Bronchial epithelial cell (primary cell): ENCODE measurements at regions not wholly inside any gene's neighbourhood (a gene's known extent, or its start where the extent isn't known, plus 50 kb on each side); places are given as distances from the start of the nearest gene placed in this dataset.

Source experiments
- DNase-seq: peaks from one replicate; pipeline ENCODE4 v3.0.0-alpha.2; 2010; ENCODE audit warnings: low read depth
- FAIRE-seq: peaks from 2 replicates; lab custom pipeline; 2011; peaks lifted over from hg19 to GRCh38; lab: Jason Lieb, UNC
- H3K27me3 ChIP-seq: 2 replicates; pipeline ENCODE4 v1.5.1; 2011; ENCODE audit warnings: low read length; ENCODE audit not compliant: control insufficient read depth, insufficient read depth
- H3K36me3 ChIP-seq: 2 replicates; pipeline ENCODE4 v1.5.1; 2011; ENCODE audit warnings: low read length; ENCODE audit not compliant: control insufficient read depth, insufficient read depth
- H3K4me3 ChIP-seq: 2 replicates; pipeline ENCODE4 v1.5.1; 2011; ENCODE audit warnings: mild to moderate bottlenecking, low read depth, low read length, control low read depth
- CTCF ChIP-seq: IDR thresholded peaks from 2 replicates; pipeline ENCODE4 v1.5.1; 2011; ENCODE audit warnings: mild to moderate bottlenecking, moderate library complexity, low read length, control low read depth, inconsistent platforms; ENCODE audit not compliant: insufficient read depth, severe bottlenecking

- DNase-seq = no peak
- Histone ChIP-seq H3K27me3 (no peaks in the 10 kb centered on the region), H3K4me3 (no peak overlapping the region), H3K36me3 (no peaks in the 10 kb centered on the region)
- TF ChIP-seq CTCF = no peak
- no peak for FAIRE-seq
Observed at GRCh38 chr13:88097541-88097940, 426.4 kb downstream of the SLITRK5 start.

- DNase-seq (no peak), FAIRE-seq (no peak)
- H3K27me3 ChIP-seq = no peaks in the 10 kb centered on the region
- no peak overlapping the region for H3K4me3 ChIP-seq
- no peaks in the 10 kb centered on the region for H3K36me3 ChIP-seq
- no peak for TF ChIP-seq CTCF
Observed at GRCh38 chr13:88103824-88104223, 432.7 kb downstream of the SLITRK5 start.

- FAIRE-seq = no peak
- Histone ChIP-seq H3K36me3 (no peaks in the 10 kb centered on the region), H3K4me3 (no peak overlapping the region), H3K27me3 (no peaks in the 10 kb centered on the region)
- no peak for DNase-seq
- TF ChIP-seq CTCF = no peak
Observed at GRCh38 chr13:88104576-88104975, 433.4 kb downstream of the SLITRK5 start.

- no peak for DNase-seq
- Histone ChIP-seq H3K27me3 (no peaks in the 10 kb centered on the region), H3K4me3 (no peak overlapping the region), H3K36me3 (no peaks in the 10 kb centered on the region)
- TF ChIP-seq CTCF = no peak
- FAIRE-seq = no peak
Observed at GRCh38 chr13:88107570-88107969, 436.4 kb downstream of the SLITRK5 start.

- Histone ChIP-seq H3K36me3 (no peaks in the 10 kb centered on the region), H3K4me3 (no peak overlapping the region), H3K27me3 (no peaks in the 10 kb centered on the region)
- FAIRE-seq = no peak
- no peak for TF ChIP-seq CTCF
- DNase-seq = no peak
Observed at GRCh38 chr13:88112526-88112925, 441.4 kb downstream of the SLITRK5 start.

GRCh38 chr13:88115976-88116375 is 444.8 kb downstream of the SLITRK5 start:
- DNase-seq = no peak
- no peak for TF ChIP-seq CTCF
- no peaks in the 10 kb centered on the region for H3K36me3 ChIP-seq
- no peaks in the 10 kb centered on the region for H3K27me3 ChIP-seq
- FAIRE-seq = no peak
- H3K4me3 ChIP-seq = no peak overlapping the region
